HepG2 (cell line): ENCODE measurements at regions not wholly inside any gene's neighbourhood (a gene's known extent, or its start where the extent isn't known, plus 50 kb on each side); places are given as distances from the start of the nearest gene placed in this dataset.

Source experiments
- ATAC-seq: fragments of 200-7000 bp; cut with Tn5 transposase; 3 replicates; pipeline ENCODE4 v1.9.1; 2020; ENCODE audit warnings: mild to moderate bottlenecking, moderate library complexity
- BruUV-seq: library from RNA; stranded (reverse); fragments of 400-500 nt; replicated peaks from 2 replicates; lab custom pipeline; 2021; lab: Mats Ljungman, UMichigan
- CTCF ChIA-PET: fragments of 300-600 bp; formaldehyde crosslinking; extraction: SDS; loops from one replicate; lab custom pipeline; 2021; ENCODE audit warnings: low total read pairs, inconsistent platforms, low intra/inter-chr PET ratio; lab: Yijun Ruan, JAX
- POLR2A ChIA-PET: fragments of 350-600 bp; sonication (Branson Sonifier 250); formaldehyde crosslinking; loops from one replicate; lab custom pipeline; 2020; ENCODE audit warnings: antibody characterized with exemption, inconsistent platforms; lab: Yijun Ruan, JAX
- DNase-seq: peaks from one replicate; pipeline ENCODE4 v3.0.0-alpha.2; 2015; ENCODE audit warnings: low spot score
- FAIRE-seq: peaks from 3 replicates; lab custom pipeline; 2011; peaks lifted over from hg19 to GRCh38; lab: Jason Lieb, UNC
- H2AFZ ChIP-seq: one replicate; pipeline ENCODE4 v1.6.1; 2011; ENCODE audit warnings: low read length, inconsistent platforms
- H3K27ac ChIP-seq: fragments of 300-600 bp; 3 replicates; pipeline ENCODE4 v1.8.0; 2011; ENCODE audit warnings: mixed run types, mild to moderate bottlenecking, mixed read lengths, low read length, inconsistent platforms; ENCODE audit not compliant: insufficient read depth; ENCODE audit errors: extremely low read length
- H3K27me3 ChIP-seq, 2 experiments: fragments of 200-600 bp in 1 of 2; 2 replicates in 1 of 2; 3 replicates in 1 of 2; pipeline versions ENCODE4 v1.6.0 to v1.8.0; 2011; ENCODE audit warnings: low read length in 2 of 2, mild to moderate bottlenecking in 2 of 2, moderate library complexity in 2 of 2, inconsistent platforms in 1 of 2; ENCODE audit not compliant: insufficient read depth in 2 of 2, control insufficient read depth in 1 of 2
- H3K36me3 ChIP-seq, 2 experiments: fragments of 200-600 bp in 1 of 2; replicated peaks in 1 of 2; 2 replicates in 1 of 2; 3 replicates in 1 of 2; pipeline versions ENCODE4 v1.5.1 to v1.8.0; 2011; ENCODE audit warnings: low read length in 2 of 2, inconsistent platforms in 1 of 2; ENCODE audit not compliant: insufficient read depth in 2 of 2, control insufficient read depth in 1 of 2
- H3K4me1 ChIP-seq: 2 replicates; pipeline ENCODE4 v1.5.1; 2012; ENCODE audit warnings: low read length, inconsistent platforms; ENCODE audit not compliant: insufficient read depth
- H3K4me2 ChIP-seq: 2 replicates; pipeline ENCODE4 v1.6.0; 2011; ENCODE audit warnings: low read depth, low read length, inconsistent platforms
- H3K4me3 ChIP-seq, 3 experiments: fragments of 200-600 bp in 1 of 3; sonication (generic), shearing (Covaris generic) in 1 of 3; replicated peaks in 1 of 3; 2 replicates each; pipeline ENCODE4 v1.5.1; 2011 to 2016; ENCODE audit warnings: low read length in 3 of 3, inconsistent platforms in 2 of 3, low read depth in 2 of 3, mild to moderate bottlenecking in 2 of 3, control low read depth in 1 of 3, mixed read lengths in 1 of 3; ENCODE audit not compliant: insufficient read depth in 1 of 3
- H3K79me2 ChIP-seq: one replicate; pipeline ENCODE4 v1.6.1; 2011; ENCODE audit warnings: low read length, inconsistent platforms; ENCODE audit not compliant: insufficient read depth
- H3K9ac ChIP-seq: 2 replicates; pipeline ENCODE4 v1.6.0; 2011; ENCODE audit warnings: mild to moderate bottlenecking, low read depth, low read length, inconsistent platforms; ENCODE audit not compliant: insufficient read depth
- H3K9me3 ChIP-seq: 2 replicates; pipeline ENCODE4 v1.5.1; 2012; ENCODE audit warnings: mild to moderate bottlenecking, low read length
- H4K20me1 ChIP-seq: 2 replicates; pipeline ENCODE4 v1.6.0; 2011; ENCODE audit warnings: inconsistent platforms, mild to moderate bottlenecking, low read length, moderate library complexity; ENCODE audit not compliant: insufficient read depth
- BORCS8-MEF2B ChIP-seq: sonication (generic); formaldehyde crosslinking; IDR thresholded peaks from 2 replicates; pipeline ENCODE4 v1.8.0; 2022; ENCODE audit warnings: mild to moderate bottlenecking, missing genetic modification reagents
- CC2D1A ChIP-seq: sonication (generic); formaldehyde crosslinking; IDR thresholded peaks from 2 replicates; pipeline ENCODE4 v1.8.1; 2023; ENCODE audit warnings: mild to moderate bottlenecking, missing genetic modification reagents
- EZH2 ChIP-seq: conservative IDR thresholded peaks from 2 replicates; pipeline ENCODE4 v1.6.1; 2012; ENCODE audit warnings: mild to moderate bottlenecking, low read depth, low read length, moderate library complexity
- FOXK2 ChIP-seq: fragments of 450-650 bp; IDR thresholded peaks from 2 replicates; pipeline ENCODE4 v1.6.1; 2016
- FOXM1 ChIP-seq: sonication (generic); formaldehyde crosslinking; IDR thresholded peaks from 2 replicates; pipeline ENCODE4 v1.5.0; 2020; ENCODE audit warnings: missing genetic modification reagents
- HIC2 ChIP-seq: sonication (generic); formaldehyde crosslinking; IDR thresholded peaks from 2 replicates; pipeline ENCODE4 v1.9.0; 2022; ENCODE audit warnings: low read depth, missing genetic modification reagents
- MEIS2 ChIP-seq: sonication (generic); formaldehyde crosslinking; IDR thresholded peaks from 2 replicates; pipeline ENCODE4 v1.9.0; 2021; ENCODE audit warnings: mild to moderate bottlenecking, missing genetic modification reagents
- ONECUT2 ChIP-seq: sonication (generic); formaldehyde crosslinking; IDR thresholded peaks from 2 replicates; pipeline ENCODE4 v1.4.0; 2020; ENCODE audit warnings: missing genetic modification reagents
- PRPF4 ChIP-seq: fragments of 200-400 bp; formaldehyde crosslinking; IDR thresholded peaks from 2 replicates; pipeline ENCODE4 v1.6.1; 2016; ENCODE audit warnings: low read length, low read depth; ENCODE audit not compliant: poor library complexity, severe bottlenecking
- TFE3 ChIP-seq: IDR thresholded peaks from 2 replicates; pipeline ENCODE4 v1.6.1; 2016
- ZFP36 ChIP-seq: fragments of 150-350 bp; IDR thresholded peaks from 2 replicates; pipeline ENCODE4 v1.6.1; 2018; ENCODE audit warnings: borderline replicate concordance, low read length, low read depth; ENCODE audit not compliant: partially characterized antibody
- ZNF562 ChIP-seq: sonication (generic); formaldehyde crosslinking; IDR thresholded peaks from 2 replicates; pipeline ENCODE4 v1.8.0; 2022; ENCODE audit warnings: missing genetic modification reagents, borderline replicate concordance
- ZSCAN29 ChIP-seq: sonication (generic); formaldehyde crosslinking; conservative IDR thresholded peaks from 2 replicates; pipeline ENCODE4 v1.4.0; 2020; ENCODE audit warnings: mild to moderate bottlenecking, missing genetic modification reagents
- WGBS: methylation state at CpG from one replicate; pipeline ENCODE4 v1.1.6; 2017; ENCODE audit warnings: low lambda C conversion rate; 5-methylcytosine and 5-hydroxymethylcytosine counted together
- in situ Hi-C: cut with HindIII; loops from 2 replicates; pipeline ENCODE4 v1.10.0; 2017; ENCODE audit warnings: low pct_unique_long_range_greater_than_20kb; ENCODE audit not compliant: extremely low pct_ligation_motif_present
- intact Hi-C: fragments of 100-400 bp; cut with micrococcal nuclease; formaldehyde crosslinking; loops from one replicate; pipeline ENCODE4 v1.10.0; 2022; ENCODE audit not compliant: unreplicated experiment

- no peak for TF ChIP-seq FOXM1 (CRISPR knock-in tag)
- no peak for TF ChIP-seq PRPF4
- TF ChIP-seq ZFP36: no peak
- no peak for TF ChIP-seq ZSCAN29 (CRISPR knock-in tag)
- TF ChIP-seq BORCS8-MEF2B (CRISPR knock-in tag): no peak
- no peak for TF ChIP-seq MEIS2
- no peak for TF ChIP-seq TFE3
- TF ChIP-seq HIC2 (CRISPR knock-in tag): no peak
- TF ChIP-seq ZNF562 (CRISPR knock-in tag): no peak
- no peak for TF ChIP-seq FOXK2
- TF ChIP-seq CC2D1A: no peak
- no peak for TF ChIP-seq ONECUT2 (CRISPR knock-in tag)
- no peak for TF ChIP-seq EZH2
- Histone ChIP-seq H3K4me3 (no peak overlapping the region), H3K9ac (no peak overlapping the region), H4K20me1 (no peaks in the 10 kb centered on the region), H2AFZ (no peak overlapping the region), H3K9me3 (no peaks in the 10 kb centered on the region), H3K4me1 (no peaks in the 10 kb centered on the region), H3K79me2 (no peaks in the 10 kb centered on the region), H3K36me3 (no peaks in the 10 kb centered on the region), H3K27me3 (peaks cover 0 to 12% of the 10 kb centered on the region in 2 experiments; a peak in 1 of 5 replicates), H3K4me2 (no peak overlapping the region), H3K27ac (no peak overlapping the region)
- DNase-seq: no peak
- 52% methylated on average over 4 of the region's 4 CpGs for WGBS
- POLR2A ChIA-PET: no interaction called here
- CTCF ChIA-PET: no interaction called here
- BruUV-seq: no TSS peak
- in situ Hi-C loops (no loop called here), intact Hi-C loops (no loop called here)
- ATAC-seq: no peak
- FAIRE-seq: no peak
These were observed 246.8 kb upstream of the KCNG1 start for GRCh38 chr20:51269671-51270070.
